GM12878 (cell line): ENCODE measurements at regions not wholly inside any gene's neighbourhood (a gene's known extent, or its start where the extent isn't known, plus 50 kb on each side); places are given as distances from the start of the nearest gene placed in this dataset.

Experiments used
- CTCF ChIP-seq, 3 experiments: IDR thresholded peaks in 2 of 3; conservative IDR thresholded peaks in 1 of 3; 2 replicates each; pipeline ENCODE4 v1.5.1; 2011; ENCODE audit warnings: low read depth in 3 of 3, low read length in 3 of 3, mild to moderate bottlenecking in 3 of 3, control low read depth in 2 of 3, moderate library complexity in 2 of 3, inconsistent platforms in 1 of 3, mixed read lengths in 1 of 3; ENCODE audit not compliant: control insufficient read depth in 2 of 3, insufficient read depth in 1 of 3; ENCODE audit errors: extremely low read depth in 1 of 3
- MXI1 ChIP-seq: fragments of 150-350 bp; IDR thresholded peaks from 2 replicates; pipeline ENCODE4 v1.6.1; 2011; ENCODE audit warnings: low read depth, mild to moderate bottlenecking, inconsistent platforms, low read length, improper control_type of control experiment
- POLR2A ChIP-seq: IDR thresholded peaks from 2 replicates; pipeline ENCODE4 v1.6.1; 2011; ENCODE audit warnings: low read depth, mild to moderate bottlenecking, low read length
- TARDBP ChIP-seq: IDR thresholded peaks from 2 replicates; pipeline ENCODE4 v1.6.1; 2016; ENCODE audit warnings: borderline replicate concordance
- TF ChIP-seq, protein P1 (sequence below): IDR thresholded peaks from 2 replicates; pipeline ENCODE4 v1.6.1; 2011; ENCODE audit warnings: low read depth, low read length, improper control_type of control experiment, borderline replicate concordance

GRCh38 chr1:36576551-36577110 lies 93.9 kb upstream of the CSF3R start:
- TF ChIP-seq, protein P1, sequence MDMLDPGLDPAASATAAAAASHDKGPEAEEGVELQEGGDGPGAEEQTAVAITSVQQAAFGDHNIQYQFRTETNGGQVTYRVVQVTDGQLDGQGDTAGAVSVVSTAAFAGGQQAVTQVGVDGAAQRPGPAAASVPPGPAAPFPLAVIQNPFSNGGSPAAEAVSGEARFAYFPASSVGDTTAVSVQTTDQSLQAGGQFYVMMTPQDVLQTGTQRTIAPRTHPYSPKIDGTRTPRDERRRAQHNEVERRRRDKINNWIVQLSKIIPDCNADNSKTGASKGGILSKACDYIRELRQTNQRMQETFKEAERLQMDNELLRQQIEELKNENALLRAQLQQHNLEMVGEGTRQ = no peak
- TF ChIP-seq CTCF (IDR thresholded peaks at IDR 0.05 in 2 of 3, conservative IDR thresholded peaks at IDR 0.05 in 1 of 3; ENCODE audit: control insufficient read depth in 2 of 3, extremely low read depth in 1 of 3, insufficient read depth in 1 of 3, low read depth in 3 of 3, low read length in 3 of 3) (no peak), MXI1 (no peak), POLR2A (no peak), TARDBP (no peak)
